Gastrocnemius medialis (tissue), 4 donors: ENCODE measurements at regions not wholly inside any gene's neighbourhood (a gene's known extent, or its start where the extent isn't known, plus 50 kb on each side); places are given as distances from the start of the nearest gene placed in this dataset.
"Not testable (repeated sequence)": the region's sequence is repeated elsewhere in the genome, so short reads cannot be mapped to it uniquely, and the experiment has no call there.

Source experiments
- CTCF ChIP-seq, 5 experiments: fragments of 450-650 bp in 3 of 5; fragments of 200-600 bp in 2 of 5; sonication (generic) in 2 of 5; IDR thresholded peaks in 4 of 5; conservative IDR thresholded peaks in 1 of 5; 1 replicate in 4 of 5; 2 replicates in 1 of 5; pipeline ENCODE4 v1.5.1; 2016 to 2019; ENCODE audit warnings: antibody characterized with exemption in 5 of 5, mild to moderate bottlenecking in 3 of 5, moderate library complexity in 3 of 5
- POLR2A ChIP-seq, 2 donors: fragments of 450-650 bp; IDR thresholded peaks; one replicate each; pipeline ENCODE4 v1.6.1; 2017; ENCODE audit warnings: antibody characterized with exemption in 2 of 2, mild to moderate bottlenecking in 2 of 2, moderate library complexity in 2 of 2

GRCh38 chr11:114960819-114961218, 282.5 kb downstream of the NXPE2 start:
- not testable (repeated sequence) for TF ChIP-seq CTCF (IDR thresholded peaks at IDR 0.05 in 4 of 5, conservative IDR thresholded peaks at IDR 0.05 in 1 of 5); POLR2A (IDR thresholded peaks at IDR 0.05)
